Activated CD4-positive, alpha-beta T cell treated with anti-CD3 and anti-CD28 coated beads for 24 hours (primary cell): ENCODE measurements at regions not wholly inside any gene's neighbourhood (a gene's known extent, or its start where the extent isn't known, plus 50 kb on each side); places are given as distances from the start of the nearest gene placed in this dataset.

Experiments
- DNase-seq, 2 donors: peaks; one replicate each; pipeline ENCODE4 v3.0.0-alpha.2; 2020; ENCODE audit warnings: low read depth in 2 of 2

- DNase-seq = no peak
Measured at GRCh38 chr11:36807871-36808270, 209.8 kb upstream of the RAG2 start.

GRCh38 chr11:36803084-36803483 is 205.0 kb upstream of the RAG2 start:
- no peak for DNase-seq

- DNase-seq = no peak
Measured at GRCh38 chr11:36792996-36793914, 195.2 kb upstream of the RAG2 start.

GRCh38 chr11:36791957-36792356 is 193.9 kb upstream of the RAG2 start:
- DNase-seq = no peak

- no peak for DNase-seq
Measured at GRCh38 chr11:36790526-36790925, 192.5 kb upstream of the RAG2 start.

GRCh38 chr11:36783808-36784207 is 185.8 kb upstream of the RAG2 start:
- no peak for DNase-seq

GRCh38 chr11:36779791-36780190 is 181.8 kb upstream of the RAG2 start:
- DNase-seq = no peak

- DNase-seq = no peak
Measured at GRCh38 chr11:36777311-36777710, 179.3 kb upstream of the RAG2 start.

- no peak for DNase-seq
Measured at GRCh38 chr11:36775756-36776155, 177.7 kb upstream of the RAG2 start.

- no peak for DNase-seq
Measured at GRCh38 chr11:36775130-36775529, 177.1 kb upstream of the RAG2 start.

- DNase-seq = no peak
Measured at GRCh38 chr11:36774603-36775002, 176.6 kb upstream of the RAG2 start.

- no peak for DNase-seq
Measured at GRCh38 chr11:36763187-36763586, 165.2 kb upstream of the RAG2 start.

GRCh38 chr11:36757075-36757474 is 159.0 kb upstream of the RAG2 start:
- no peak for DNase-seq

GRCh38 chr11:36753960-36754359 is 155.9 kb upstream of the RAG2 start:
- no peak for DNase-seq

GRCh38 chr11:36751996-36752395 is 154.0 kb upstream of the RAG2 start:
- DNase-seq = no peak

GRCh38 chr11:36751335-36751781 is 153.3 kb upstream of the RAG2 start:
- DNase-seq = no peak

GRCh38 chr11:36750349-36750748 is 152.3 kb upstream of the RAG2 start:
- DNase-seq = no peak

GRCh38 chr11:36748836-36749235 is 150.8 kb upstream of the RAG2 start:
- DNase-seq = no peak

- peak; percentile 66 to 73 for DNase-seq
Measured at GRCh38 chr11:36746886-36747710, 149.1 kb upstream of the RAG2 start.

GRCh38 chr11:36744375-36745168 is 146.5 kb upstream of the RAG2 start:
- peak; percentile 31 to 58 for DNase-seq

GRCh38 chr11:36743039-36743438 is 145.0 kb upstream of the RAG2 start:
- DNase-seq = no peak

- DNase-seq = no peak
Measured at GRCh38 chr11:36741515-36741914, 143.5 kb upstream of the RAG2 start.
